ENCODE measurements at regions not wholly inside any gene's neighbourhood (a gene's known extent, or its start where the extent isn't known, plus 50 kb on each side); places are given as distances from the start of the nearest gene placed in this dataset.

DNA sequence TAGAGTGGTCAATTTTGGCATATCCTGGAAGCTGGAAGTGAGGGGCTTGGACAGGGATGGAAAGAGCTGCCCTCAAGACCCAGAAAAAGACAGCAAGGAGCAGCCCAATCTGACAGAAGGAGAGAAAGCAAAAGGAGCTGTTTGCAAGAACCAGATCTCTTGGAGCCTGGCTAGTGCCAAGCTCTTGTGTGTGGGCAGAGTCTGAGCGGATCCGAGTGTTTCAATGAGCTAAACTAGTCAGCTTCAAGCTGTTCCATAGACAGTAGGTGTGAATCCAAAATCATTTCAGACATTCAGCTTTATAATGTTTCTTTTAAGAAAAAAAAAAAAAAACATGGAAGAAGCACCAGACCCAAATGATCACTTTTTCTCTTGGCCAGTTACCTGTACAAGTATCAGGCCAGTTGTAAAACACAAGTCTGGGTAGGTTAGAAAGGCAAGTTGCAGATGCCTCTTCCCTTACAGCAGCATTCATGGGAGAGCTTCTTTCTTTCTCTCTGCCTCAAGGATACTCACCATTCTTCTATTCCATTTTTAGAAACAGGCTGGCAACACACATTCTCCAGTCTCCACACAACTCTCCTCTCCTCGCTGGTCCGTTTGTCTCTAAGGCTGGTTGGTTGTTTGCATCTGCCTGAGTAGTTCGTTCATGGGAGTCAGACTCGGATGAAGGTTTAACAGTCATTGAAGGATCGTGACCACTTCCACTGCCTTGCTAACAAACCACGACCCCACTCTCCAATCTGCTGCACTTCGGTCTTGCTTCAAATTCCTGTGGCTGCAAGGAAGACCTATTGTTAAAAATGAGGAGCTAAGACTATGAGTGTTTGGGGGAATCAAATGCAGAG, 105.2 kb upstream of the GATB start:
- peaks cover 4% of the 10 kb centered on the region for H3K27me3 Mint-ChIP-seq
- no peak overlapping the region for H3K27ac Mint-ChIP-seq
- H3K9me3 Mint-ChIP-seq, result peaks cover 9% of the 10 kb centered on the region
- ChIA-PET POLR2A (no interaction called here), CTCF (interaction anchor here (0.6 to 1.3 kb wide), 5 partner anchors 10 to 134 kb away, joined by 3 read pairs; no protein-coding TSS in a partner anchor)
- H3K4me1 Mint-ChIP-seq, result peaks cover 3% of the 10 kb centered on the region
- no peak overlapping the region for H3K4me3 Mint-ChIP-seq
- no peak for DNase-seq
- no peaks in the 10 kb centered on the region for H3K36me3 Mint-ChIP-seq (ENCODE audit: low read depth)

DNA sequence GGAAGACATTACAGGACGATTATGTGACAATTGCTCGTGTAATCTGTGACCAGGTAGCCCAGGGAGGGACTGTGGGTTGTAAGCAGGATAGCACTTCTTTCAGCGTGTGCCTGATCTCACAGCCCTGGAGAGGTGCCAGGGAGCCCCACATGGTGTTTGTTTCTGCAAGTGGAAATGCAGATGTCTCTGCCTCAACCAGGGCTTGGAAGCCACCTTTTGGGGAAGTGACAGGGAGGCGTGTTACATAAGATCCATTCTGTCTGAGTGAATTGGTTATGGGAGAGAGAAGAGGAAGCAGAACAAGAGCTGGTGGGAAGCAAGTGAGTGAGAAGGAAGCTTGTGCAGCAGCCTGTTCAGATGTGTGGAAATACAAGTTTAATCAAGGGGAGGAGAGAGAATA, 104.5 kb upstream of the GATB start:
- ChIA-PET CTCF (interaction anchor here (0.6 to 1.3 kb wide), 4 partner anchors 13 to 134 kb away, joined by 3 read pairs; no protein-coding TSS in a partner anchor), POLR2A (no interaction called here)
- Mint-ChIP-seq H3K36me3 (ENCODE audit: low read depth) (no peaks in the 10 kb centered on the region), H3K4me1 (peaks cover 3% of the 10 kb centered on the region), H3K27me3 (peaks cover 4% of the 10 kb centered on the region), H3K4me3 (no peak overlapping the region), H3K9me3 (peaks cover 9% of the 10 kb centered on the region), H3K27ac (no peak overlapping the region)
- no peak for DNase-seq

GRCh38 chr4:151864068-151864467, 103.3 kb upstream of the GATB start:
- no peak for DNase-seq
- H3K27ac Mint-ChIP-seq, result no peak overlapping the region
- H3K4me3 Mint-ChIP-seq, result no peak overlapping the region
- peaks cover 3% of the 10 kb centered on the region for H3K4me1 Mint-ChIP-seq
- POLR2A ChIA-PET, result no interaction called here
- peaks cover 11% of the 10 kb centered on the region for H3K27me3 Mint-ChIP-seq
- no peaks in the 10 kb centered on the region for H3K36me3 Mint-ChIP-seq (ENCODE audit: low read depth)
- peaks cover 9% of the 10 kb centered on the region for H3K9me3 Mint-ChIP-seq
- CTCF ChIA-PET, result no interaction called here

DNA sequence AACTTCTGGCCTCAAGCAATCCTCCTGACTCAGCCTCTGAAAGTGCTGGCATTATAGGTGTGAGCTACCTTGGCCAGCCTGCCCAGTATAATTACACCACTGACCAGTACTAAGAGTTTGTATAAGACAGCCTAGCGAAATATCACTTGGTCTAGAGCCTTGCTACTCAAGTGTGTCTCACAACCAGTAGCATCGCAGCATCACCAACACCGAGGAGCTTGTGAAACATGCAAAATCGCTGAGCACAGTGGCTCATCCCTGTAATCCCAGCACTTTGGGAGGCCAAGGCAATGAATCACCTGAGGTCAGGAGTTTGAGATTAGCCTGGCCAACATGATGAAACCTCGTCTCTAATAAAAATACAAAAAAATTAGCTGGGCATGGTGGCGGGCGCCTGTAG, 102.0 kb upstream of the GATB start:
- Mint-ChIP-seq H3K4me1 (peaks cover 3% of the 10 kb centered on the region), H3K4me3 (no peak overlapping the region), H3K27ac (no peak overlapping the region), H3K36me3 (ENCODE audit: low read depth) (no peaks in the 10 kb centered on the region), H3K9me3 (peaks cover 6% of the 10 kb centered on the region), H3K27me3 (peaks cover 12% of the 10 kb centered on the region)
- no peak for DNase-seq
- ChIA-PET CTCF (interaction anchor here (0.6 kb wide), 1 partner anchor 41 kb away, joined by 3 read pairs; no protein-coding TSS in a partner anchor), POLR2A (no interaction called here)

DNA sequence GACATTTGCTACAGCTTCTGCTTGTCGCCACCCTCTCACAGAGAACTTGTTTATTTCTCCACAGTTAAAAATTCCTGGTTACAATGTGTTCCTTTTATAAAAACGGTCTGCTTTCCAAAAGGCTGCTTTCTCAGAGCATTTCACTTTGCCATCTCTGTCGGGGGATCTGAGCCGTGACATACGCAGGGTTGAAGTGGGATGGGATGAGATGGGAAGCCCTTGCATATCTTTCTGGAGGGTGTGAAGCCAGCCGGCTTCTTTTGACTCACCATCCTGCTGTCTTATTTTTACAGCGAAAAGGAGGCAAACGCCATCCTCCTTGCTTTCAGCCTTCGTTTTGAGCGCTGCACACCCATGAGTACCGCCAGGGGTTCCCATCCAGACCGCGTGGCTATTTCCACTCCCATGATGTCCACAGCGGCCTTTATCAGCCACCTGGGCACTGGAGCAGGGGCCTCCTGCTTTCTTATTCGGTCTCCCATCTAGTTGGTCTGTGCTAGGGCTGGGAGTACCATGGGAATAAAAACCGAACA, 99.8 kb upstream of the GATB start:
- H3K4me3 Mint-ChIP-seq, result no peak overlapping the region

GRCh38 chr4:151859641-151860040, 98.8 kb upstream of the GATB start:
- Mint-ChIP-seq H3K27me3 (peaks cover 8% of the 10 kb centered on the region), H3K4me3 (no peak overlapping the region), H3K27ac (no peak overlapping the region), H3K9me3 (no peaks in the 10 kb centered on the region), H3K36me3 (ENCODE audit: low read depth) (no peaks in the 10 kb centered on the region), H3K4me1 (no peaks in the 10 kb centered on the region)
- CTCF ChIA-PET, result no interaction called here
- POLR2A ChIA-PET, result no interaction called here
- no peak for DNase-seq

More for the DNA sequence above, 99.8 kb upstream of the GATB start:
- H3K36me3 Mint-ChIP-seq (ENCODE audit: low read depth), result no peaks in the 10 kb centered on the region
- H3K27me3 Mint-ChIP-seq, result peaks cover 8% of the 10 kb centered on the region
- no peaks in the 10 kb centered on the region for H3K9me3 Mint-ChIP-seq
- POLR2A ChIA-PET, result no interaction called here
- CTCF ChIA-PET, result no interaction called here
- peaks cover 3% of the 10 kb centered on the region for H3K4me1 Mint-ChIP-seq
- H3K27ac Mint-ChIP-seq, result no peak overlapping the region
- no peak for DNase-seq

GRCh38 chr4:151858356-151858755, 97.5 kb upstream of the GATB start:
- POLR2A ChIA-PET, result no interaction called here
- no peak overlapping the region for H3K4me3 Mint-ChIP-seq
- H3K4me1 Mint-ChIP-seq, result no peaks in the 10 kb centered on the region
- no peak for DNase-seq
- peaks cover 8% of the 10 kb centered on the region for H3K27me3 Mint-ChIP-seq
- H3K36me3 Mint-ChIP-seq (ENCODE audit: low read depth), result no peaks in the 10 kb centered on the region
- H3K27ac Mint-ChIP-seq, result no peak overlapping the region
- CTCF ChIA-PET, result no interaction called here
- no peaks in the 10 kb centered on the region for H3K9me3 Mint-ChIP-seq

GRCh38 chr4:151857368-151857767, 96.6 kb upstream of the GATB start:
- Mint-ChIP-seq H3K9me3 (no peaks in the 10 kb centered on the region), H3K4me3 (no peak overlapping the region), H3K27ac (no peak overlapping the region), H3K4me1 (no peaks in the 10 kb centered on the region), H3K27me3 (peaks cover 8% of the 10 kb centered on the region), H3K36me3 (ENCODE audit: low read depth) (no peaks in the 10 kb centered on the region)
- POLR2A ChIA-PET, result no interaction called here
- CTCF ChIA-PET, result no interaction called here
- no peak for DNase-seq

DNA sequence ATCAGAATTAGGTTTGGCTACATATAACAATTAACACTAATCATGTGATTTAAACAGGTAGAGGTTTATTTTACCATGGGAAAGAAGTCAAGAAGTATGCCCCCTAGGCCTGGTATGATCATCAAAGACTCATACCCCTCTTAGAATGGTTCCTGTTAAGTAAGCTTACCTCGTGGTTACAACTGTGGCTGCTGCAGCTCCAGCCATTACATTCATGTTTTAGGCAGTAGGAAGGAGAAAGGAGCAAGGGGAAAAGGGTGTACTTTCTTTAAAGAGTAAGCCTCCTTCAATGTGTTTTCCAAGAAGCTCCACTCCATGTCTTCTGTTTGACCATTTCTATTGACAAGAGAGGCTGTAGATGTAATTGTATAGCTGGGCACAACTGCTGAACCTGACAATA, 94.9 kb upstream of the GATB start:
- H3K4me3 Mint-ChIP-seq, result no peak overlapping the region
- peaks cover 8% of the 10 kb centered on the region for H3K27me3 Mint-ChIP-seq
- H3K9me3 Mint-ChIP-seq, result no peaks in the 10 kb centered on the region
- CTCF ChIA-PET, result interaction anchor here (0.5 kb wide), 1 partner anchor 689 kb away, joined by 3 read pairs; no protein-coding TSS in a partner anchor
- DNase-seq, result no peak
- no peaks in the 10 kb centered on the region for H3K36me3 Mint-ChIP-seq (ENCODE audit: low read depth)
- POLR2A ChIA-PET, result no interaction called here
- no peaks in the 10 kb centered on the region for H3K4me1 Mint-ChIP-seq
- no peak overlapping the region for H3K27ac Mint-ChIP-seq

DNA sequence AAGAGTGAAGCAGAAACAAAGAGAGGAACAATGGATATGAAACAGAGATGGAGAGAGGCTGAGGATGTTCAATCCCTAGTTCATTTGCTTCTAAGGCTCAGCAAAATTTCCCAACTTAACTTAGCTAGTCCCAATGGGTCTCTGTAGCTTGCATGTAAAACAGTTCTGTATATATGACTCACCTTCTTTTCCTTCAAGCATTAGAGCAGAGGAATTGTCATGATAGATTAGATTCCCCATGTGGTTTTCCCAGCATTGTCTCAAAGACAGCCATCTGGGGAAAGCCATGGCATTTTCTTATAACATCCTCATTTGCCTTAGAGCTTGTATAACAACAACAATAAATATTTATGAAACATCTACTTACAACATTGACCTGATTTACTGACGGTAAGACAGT, 93.9 kb upstream of the GATB start:
- peaks cover 2% of the 10 kb centered on the region for H3K9me3 Mint-ChIP-seq
- H3K4me3 Mint-ChIP-seq, result no peak overlapping the region
- no peaks in the 10 kb centered on the region for H3K4me1 Mint-ChIP-seq
- DNase-seq, result no peak
- ChIA-PET CTCF (interaction anchor here (0.6 to 1.0 kb wide), 2 partner anchors 46 to 47 kb away, joined by 3 to 5 read pairs; no protein-coding TSS in a partner anchor), POLR2A (no interaction called here)
- H3K36me3 Mint-ChIP-seq (ENCODE audit: low read depth), result no peaks in the 10 kb centered on the region
- H3K27me3 Mint-ChIP-seq, result peaks cover 6% of the 10 kb centered on the region
- no peak overlapping the region for H3K27ac Mint-ChIP-seq

DNA sequence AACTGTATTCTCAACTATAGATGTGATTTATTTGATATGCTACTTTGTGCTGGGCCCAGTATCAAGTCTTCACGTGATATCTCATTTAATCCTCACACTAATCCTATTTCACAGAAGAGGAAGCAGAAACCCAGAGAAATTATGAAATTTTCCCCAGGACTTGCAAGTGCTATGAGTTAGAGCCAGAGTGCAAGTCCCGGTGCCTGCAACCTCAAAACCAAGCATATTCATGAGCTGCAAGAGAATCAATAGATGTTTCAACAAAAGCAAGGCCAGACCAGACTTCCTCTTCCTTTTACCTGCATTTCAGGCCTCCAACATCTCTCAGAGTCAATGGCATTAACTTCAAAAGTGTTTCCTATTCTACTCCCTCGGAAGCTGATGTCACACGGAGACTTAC, 92.2 kb upstream of the GATB start:
- Mint-ChIP-seq H3K4me3 (no peak overlapping the region), H3K36me3 (ENCODE audit: low read depth) (no peaks in the 10 kb centered on the region), H3K27me3 (peaks cover 4% of the 10 kb centered on the region), H3K27ac (no peak overlapping the region), H3K9me3 (peaks cover 5% of the 10 kb centered on the region), H3K4me1 (no peaks in the 10 kb centered on the region)
- POLR2A ChIA-PET, result no interaction called here
- no peak for DNase-seq
- CTCF ChIA-PET, result no interaction called here

- H3K9me3 Mint-ChIP-seq, result peaks cover 5% of the 10 kb centered on the region
- peaks cover 4% of the 10 kb centered on the region for H3K27me3 Mint-ChIP-seq
- H3K4me3 Mint-ChIP-seq, result no peak overlapping the region
- DNase-seq, result no peak
- no peaks in the 10 kb centered on the region for H3K36me3 Mint-ChIP-seq (ENCODE audit: low read depth)
- no peaks in the 10 kb centered on the region for H3K4me1 Mint-ChIP-seq
- POLR2A ChIA-PET, result no interaction called here
- H3K27ac Mint-ChIP-seq, result no peak overlapping the region
- CTCF ChIA-PET, result interaction anchor here (1.4 kb wide), 1 partner anchor 11 kb away, joined by 3 read pairs; no protein-coding TSS in a partner anchor
Observed at GRCh38 chr4:151852202-151852601, 91.4 kb upstream of the GATB start.

DNA sequence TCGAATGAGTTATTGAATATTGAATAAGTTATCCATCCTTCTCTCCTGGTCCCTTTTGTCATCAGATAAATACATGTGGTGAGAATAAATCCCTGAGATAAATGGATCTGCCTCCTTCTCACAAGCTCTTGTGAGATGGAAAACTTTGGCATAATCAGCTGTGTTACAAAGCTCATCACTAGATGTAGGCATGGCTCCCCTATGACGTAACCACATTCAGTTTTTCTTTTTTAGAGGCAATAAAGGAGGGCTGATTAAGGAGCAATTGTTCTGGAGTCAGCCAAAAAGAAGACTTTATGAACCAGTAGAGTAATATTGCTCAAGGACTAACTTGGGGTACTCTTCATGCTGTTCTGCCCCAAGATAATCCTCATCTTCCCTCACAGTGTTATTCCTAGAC, 90.5 kb upstream of the GATB start:
- CTCF ChIA-PET, result interaction anchor here (1.4 kb wide), 1 partner anchor 10 kb away, joined by 3 read pairs; no protein-coding TSS in a partner anchor
- H3K27ac Mint-ChIP-seq, result no peak overlapping the region

More for the DNA sequence above, 90.5 kb upstream of the GATB start:
- no peak for DNase-seq
- Mint-ChIP-seq H3K9me3 (peaks cover 5% of the 10 kb centered on the region), H3K4me3 (no peak overlapping the region), H3K36me3 (ENCODE audit: low read depth) (no peaks in the 10 kb centered on the region), H3K4me1 (no peaks in the 10 kb centered on the region), H3K27me3 (peaks cover 4% of the 10 kb centered on the region)
- POLR2A ChIA-PET, result no interaction called here
